CD14-positive monocyte (primary cell): ENCODE measurements at regions not wholly inside any gene's neighbourhood (a gene's known extent, or its start where the extent isn't known, plus 50 kb on each side); places are given as distances from the start of the nearest gene placed in this dataset.
"Not testable (repeated sequence)": the region's sequence is repeated elsewhere in the genome, so short reads cannot be mapped to it uniquely, and the experiment has no call there.

Source experiments
- DNase-seq, 3 donors: peaks; one replicate each; pipeline ENCODE4 v3.0.0-alpha.2; 2011 to 2022
- H2AFZ ChIP-seq: 2 replicates; pipeline ENCODE4 v1.6.0; 2012; ENCODE audit warnings: mild to moderate bottlenecking, low read depth, low read length, inconsistent platforms; ENCODE audit not compliant: insufficient read depth, poor library complexity, severe bottlenecking
- H3K27ac ChIP-seq, 2 donors: 1 replicate in 1 of 2; 2 replicates in 1 of 2; pipeline ENCODE4 v1.5.1; 2012 to 2013; ENCODE audit warnings: low read length in 2 of 2, control low read depth in 1 of 2, inconsistent platforms in 1 of 2, low read depth in 1 of 2, mild to moderate bottlenecking in 1 of 2
- H3K27me3 ChIP-seq, 2 donors: one replicate each; pipeline versions ENCODE4 v1.6.0 to v1.6.1; 2011 to 2013; ENCODE audit warnings: low read length in 2 of 2; ENCODE audit not compliant: control insufficient read depth in 2 of 2, insufficient read depth in 2 of 2
- H3K36me3 ChIP-seq, 2 donors: replicated peaks in 1 of 2; 1 replicate in 1 of 2; 2 replicates in 1 of 2; pipeline versions ENCODE4 v1.5.1 to v1.6.1; 2012 to 2013; ENCODE audit warnings: low read length in 2 of 2, control low read depth in 1 of 2, inconsistent platforms in 1 of 2, mild to moderate bottlenecking in 1 of 2; ENCODE audit not compliant: insufficient read depth in 2 of 2, control insufficient read depth in 1 of 2
- H3K4me1 ChIP-seq, 2 donors: 1 replicate in 1 of 2; 2 replicates in 1 of 2; pipeline versions ENCODE4 v1.5.1 to v1.6.1; 2012 to 2013; ENCODE audit warnings: low read length in 2 of 2, control low read depth in 1 of 2, inconsistent platforms in 1 of 2, mild to moderate bottlenecking in 1 of 2, moderate library complexity in 1 of 2; ENCODE audit not compliant: insufficient read depth in 2 of 2, control insufficient read depth in 1 of 2
- H3K4me2 ChIP-seq: replicated peaks from 2 replicates; pipeline ENCODE3; 2012; ENCODE audit warnings: low read length, moderate library complexity, mild to moderate bottlenecking; ENCODE audit not compliant: poor library complexity, severe bottlenecking; ENCODE audit errors: extremely low read depth
- H3K4me3 ChIP-seq, 3 experiments: fragments of 200-600 bp in 1 of 3; sonication (generic) in 1 of 3; replicated peaks in 1 of 3; 1 replicate in 2 of 3; 2 replicates in 1 of 3; pipeline ENCODE4 v1.5.1; 2011 to 2013; ENCODE audit warnings: low read length in 3 of 3, mild to moderate bottlenecking in 3 of 3, control low read depth in 2 of 3, low read depth in 2 of 3, inconsistent platforms in 1 of 3, moderate library complexity in 1 of 3
- H3K79me2 ChIP-seq: 2 replicates; pipeline ENCODE4 v1.6.0; 2012; ENCODE audit warnings: mild to moderate bottlenecking, control low read depth, inconsistent platforms, low read length, moderate library complexity; ENCODE audit not compliant: insufficient read depth
- H3K9ac ChIP-seq: 2 replicates; pipeline ENCODE4 v1.6.0; 2017; ENCODE audit warnings: low read length, mild to moderate bottlenecking; ENCODE audit not compliant: insufficient read depth, poor library complexity, severe bottlenecking
- H3K9me3 ChIP-seq, 2 donors: replicated peaks in 1 of 2; 1 replicate in 1 of 2; 2 replicates in 1 of 2; pipeline versions ENCODE4 v1.5.1 to v1.6.1; 2012 to 2013; ENCODE audit warnings: low read length in 2 of 2, control low read depth in 1 of 2; ENCODE audit not compliant: control insufficient read depth in 1 of 2, insufficient read depth in 1 of 2
- H4K20me1 ChIP-seq: 2 replicates; pipeline ENCODE4 v1.6.0; 2012; ENCODE audit warnings: mild to moderate bottlenecking, low read length, control low read depth, moderate library complexity; ENCODE audit not compliant: insufficient read depth
- H3K27ac Mint-ChIP-seq, 7 donors: one replicate each; pipeline ENCODE4 v1.8.0; 2020; ENCODE audit warnings: mild to moderate bottlenecking in 7 of 7, mixed read lengths in 7 of 7, moderate library complexity in 6 of 7, inconsistent platforms in 2 of 7
- H3K27me3 Mint-ChIP-seq, 3 donors: one replicate each; pipeline ENCODE4 v1.8.0; 2021 to 2022; ENCODE audit warnings: low read depth in 3 of 3, mild to moderate bottlenecking in 3 of 3, mixed read lengths in 3 of 3, moderate library complexity in 3 of 3, inconsistent platforms in 1 of 3
- H3K36me3 Mint-ChIP-seq, 2 donors: one replicate each; pipeline ENCODE4 v1.8.0; 2020; ENCODE audit warnings: mixed read lengths in 2 of 2, inconsistent platforms in 1 of 2, mild to moderate bottlenecking in 1 of 2
- H3K4me1 Mint-ChIP-seq: one replicate; pipeline ENCODE4 v1.8.0; 2020; ENCODE audit warnings: mild to moderate bottlenecking, mixed read lengths
- H3K4me3 Mint-ChIP-seq, 2 donors: one replicate each; pipeline ENCODE4 v1.8.0; 2020; ENCODE audit warnings: mild to moderate bottlenecking in 2 of 2, mixed read lengths in 2 of 2, moderate library complexity in 1 of 2
- H3K9me3 Mint-ChIP-seq, 7 donors: one replicate each; pipeline ENCODE4 v1.8.0; 2020 to 2022; ENCODE audit warnings: mixed read lengths in 7 of 7, mild to moderate bottlenecking in 6 of 7, moderate library complexity in 6 of 7, inconsistent platforms in 2 of 7
- WGBS: methylation state at CpG from one replicate; pipeline ENCODE4 v1.1.5; 2013; ENCODE audit warnings: missing lambda C conversion rate; ENCODE audit not compliant: insufficient coverage; 5-methylcytosine and 5-hydroxymethylcytosine counted together
- intact Hi-C, 2 donors: fragments of 100-400 bp; cut with micrococcal nuclease; formaldehyde crosslinking; loops; one replicate each; pipeline versions ENCODE4 v1.15.0 to v1.15.1; 2023

- H3K27ac Mint-ChIP-seq, H4K20me1 ChIP-seq, H3K4me3 Mint-ChIP-seq, H3K27me3 Mint-ChIP-seq, H3K36me3 ChIP-seq, DNase-seq, H3K9me3 ChIP-seq, H3K27ac ChIP-seq, H3K27me3 ChIP-seq, H3K4me3 ChIP-seq, intact Hi-C loops, H3K4me1 Mint-ChIP-seq, H3K4me1 ChIP-seq, H3K4me2 ChIP-seq, H2AFZ ChIP-seq, H3K79me2 ChIP-seq, H3K9ac ChIP-seq, H3K9me3 Mint-ChIP-seq, H3K36me3 Mint-ChIP-seq: not testable (repeated sequence)
- WGBS, result 96% methylated on average over 4 of the region's 7 CpGs
Observed at GRCh38 chr14:19231421-19231820, 202.7 kb downstream of the POTEG start.

- H3K4me2 ChIP-seq, H3K9ac ChIP-seq, H3K27me3 Mint-ChIP-seq, H3K36me3 Mint-ChIP-seq, H3K27ac ChIP-seq, H2AFZ ChIP-seq, DNase-seq, H3K27me3 ChIP-seq, intact Hi-C loops, H3K9me3 Mint-ChIP-seq, H3K27ac Mint-ChIP-seq, H3K4me3 ChIP-seq, H3K9me3 ChIP-seq, H3K79me2 ChIP-seq, H3K4me1 ChIP-seq, H3K4me3 Mint-ChIP-seq, H3K36me3 ChIP-seq, H3K4me1 Mint-ChIP-seq, H4K20me1 ChIP-seq: not testable (repeated sequence)
Observed at GRCh38 chr14:19234059-19234458, 200.1 kb downstream of the POTEG start.

DNA sequence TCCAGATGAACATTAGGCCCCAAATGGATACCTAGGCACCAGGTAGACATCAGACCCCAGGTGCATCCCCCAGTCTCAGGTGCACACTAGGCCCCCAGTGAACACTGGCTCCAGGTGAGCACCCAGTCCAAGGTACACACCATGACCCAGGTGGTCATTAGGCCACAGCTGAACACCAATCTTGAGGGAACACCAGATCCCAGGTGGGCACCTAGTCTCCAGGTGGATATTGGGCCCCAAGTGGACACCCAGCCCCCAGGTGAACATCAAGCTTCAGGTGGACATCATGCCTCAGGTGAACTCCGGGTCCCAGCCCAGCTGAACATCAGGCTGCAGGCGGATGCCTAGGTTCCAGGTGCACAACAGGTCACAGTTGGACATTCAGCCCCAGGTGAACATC, 196.5 kb downstream of the POTEG start:
- DNase-seq, H3K4me2 ChIP-seq, H3K9me3 ChIP-seq, H3K4me1 Mint-ChIP-seq, H3K79me2 ChIP-seq, H3K27ac Mint-ChIP-seq, H3K4me3 Mint-ChIP-seq, H3K27me3 Mint-ChIP-seq, intact Hi-C loops, H3K9ac ChIP-seq, H3K4me3 ChIP-seq, H2AFZ ChIP-seq, H3K36me3 ChIP-seq, H3K36me3 Mint-ChIP-seq, H3K27ac ChIP-seq, H3K27me3 ChIP-seq, H3K4me1 ChIP-seq, H4K20me1 ChIP-seq: not testable (repeated sequence)
- no CpG with 5 or more reads among the region's 2 CpGs for WGBS
- H3K9me3 Mint-ChIP-seq, result peaks cover 2 to 12% (median 4%) of the 10 kb centered on the region in 7 donors

- H4K20me1 ChIP-seq, H3K79me2 ChIP-seq, H3K36me3 ChIP-seq, H3K27me3 ChIP-seq, H3K27me3 Mint-ChIP-seq, H3K4me1 Mint-ChIP-seq, H3K4me1 ChIP-seq, H3K4me2 ChIP-seq, H2AFZ ChIP-seq, H3K9ac ChIP-seq, intact Hi-C loops, DNase-seq, H3K4me3 ChIP-seq, H3K9me3 ChIP-seq, H3K36me3 Mint-ChIP-seq, H3K27ac Mint-ChIP-seq, H3K4me3 Mint-ChIP-seq, H3K27ac ChIP-seq: not testable (repeated sequence)
- peaks cover 2 to 12% (median 4%) of the 10 kb centered on the region in 7 donors for H3K9me3 Mint-ChIP-seq
- 80% methylated on average over 1 of the region's 3 CpGs for WGBS
Observed at GRCh38 chr14:19238584-19238983, 195.6 kb downstream of the POTEG start.
